Kidney glomerular epithelial cell (primary cell): ENCODE measurements at regions not wholly inside any gene's neighbourhood (a gene's known extent, or its start where the extent isn't known, plus 50 kb on each side); places are given as distances from the start of the nearest gene placed in this dataset.
"Not testable (repeated sequence)": the region's sequence is repeated elsewhere in the genome, so short reads cannot be mapped to it uniquely, and the experiment has no call there.

Experiments
- DNase-seq: peaks from one replicate; lab custom pipeline; 2025; lab: John Stamatoyannopoulos, UW

DNA sequence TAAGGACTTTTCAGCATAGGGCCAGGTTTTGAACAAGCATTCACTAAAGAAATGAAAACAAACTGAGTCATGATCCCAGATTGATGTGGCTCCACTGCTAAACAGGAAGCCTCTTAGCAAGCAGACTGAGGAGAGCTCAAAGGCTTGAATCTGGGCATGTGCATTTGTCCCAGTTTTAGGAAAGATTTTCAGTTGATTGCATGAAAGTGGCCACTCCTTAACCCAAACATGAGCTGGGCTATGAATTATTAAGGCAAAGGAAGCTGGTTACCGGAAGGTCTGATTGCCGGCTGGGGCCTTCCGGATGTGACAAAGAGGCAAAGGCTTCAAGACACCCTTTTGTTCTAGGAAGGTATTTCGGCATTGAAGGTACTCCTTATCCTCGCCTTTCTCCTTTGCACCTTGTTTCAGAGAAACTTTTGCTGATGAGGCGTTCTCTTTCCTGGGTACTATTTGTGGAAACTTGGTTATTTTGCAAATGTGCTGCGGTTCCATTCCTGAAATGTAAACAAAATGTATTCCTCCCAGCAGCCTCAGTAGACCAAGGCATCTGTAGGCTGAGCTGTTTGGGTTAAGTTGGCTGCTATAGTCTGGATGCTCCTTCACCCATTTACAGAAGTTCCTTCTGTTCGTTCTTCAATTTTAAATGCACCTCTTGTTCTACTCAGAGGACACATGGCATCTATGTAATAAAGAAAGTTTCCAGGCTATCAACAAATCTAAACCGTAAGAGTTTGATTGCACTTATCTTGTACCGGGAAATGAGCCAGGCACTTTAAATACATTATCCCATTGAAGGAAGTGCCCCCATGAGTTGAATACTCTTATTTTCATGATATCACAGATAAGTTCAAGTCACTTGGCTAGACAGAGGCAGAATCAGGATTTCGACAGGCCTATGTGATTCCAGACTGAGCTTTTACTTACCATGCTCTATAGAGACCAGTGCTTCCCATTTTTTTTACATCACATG is 115.6 kb upstream of the METAP2 start:
- DNase-seq = no peak

DNA sequence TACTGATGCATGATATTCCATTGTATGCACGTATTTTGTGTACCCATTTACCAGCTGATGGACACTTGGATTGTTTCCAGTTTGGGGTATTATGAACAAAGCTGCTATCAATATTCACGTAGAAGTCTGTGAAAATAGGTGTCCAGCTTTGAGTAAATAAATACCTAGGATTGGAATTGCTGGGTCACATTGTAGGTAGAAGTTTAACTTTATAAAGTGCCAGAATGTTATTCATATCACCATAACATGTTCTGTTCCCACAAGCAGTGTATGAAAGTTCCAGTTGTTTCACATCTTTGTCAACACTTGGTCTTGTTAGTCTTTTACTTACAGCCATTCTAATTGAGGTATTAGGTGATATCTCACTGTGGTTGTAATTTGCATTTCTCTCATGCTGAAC is 108.0 kb upstream of the METAP2 start:
- no peak for DNase-seq

DNA sequence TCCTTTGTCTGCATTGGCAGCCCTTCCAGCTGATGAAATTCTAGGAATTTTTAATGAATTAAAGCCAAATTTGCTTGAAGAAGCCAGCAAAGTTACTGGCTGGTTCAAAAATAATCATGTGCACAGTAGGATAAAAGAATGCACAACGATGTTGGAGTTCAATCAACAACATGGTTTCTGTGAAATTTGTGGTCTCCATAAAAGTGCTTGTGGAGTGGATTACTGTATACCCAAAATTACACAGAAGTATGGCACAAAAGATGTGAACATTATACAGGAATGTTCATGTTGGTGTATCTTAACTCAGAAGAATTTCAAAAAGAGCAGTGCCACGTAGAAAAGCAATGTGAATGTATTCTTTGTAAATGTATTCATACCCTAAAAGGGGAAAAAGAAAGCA is 105.0 kb upstream of the METAP2 start:
- no peak for DNase-seq

DNA sequence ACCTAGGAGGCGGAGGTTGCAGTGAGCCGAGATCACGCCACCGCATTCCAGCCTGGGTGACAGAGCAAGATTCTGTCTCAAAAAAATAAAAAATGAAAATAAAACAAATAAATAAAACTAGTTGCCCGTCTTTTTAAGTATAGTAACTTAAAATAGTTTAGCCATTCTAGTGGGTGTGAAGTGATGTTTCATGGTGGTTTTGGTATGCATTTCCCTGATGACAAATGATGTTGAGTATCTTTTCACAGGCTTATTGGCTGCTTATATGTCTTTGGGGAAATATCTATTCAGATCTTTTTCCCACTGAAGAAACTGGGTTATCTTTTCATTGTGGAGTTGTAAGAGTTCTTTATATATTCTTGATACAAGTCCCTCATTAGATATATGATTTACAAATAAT is 102.4 kb upstream of the METAP2 start:
- no peak for DNase-seq

DNA sequence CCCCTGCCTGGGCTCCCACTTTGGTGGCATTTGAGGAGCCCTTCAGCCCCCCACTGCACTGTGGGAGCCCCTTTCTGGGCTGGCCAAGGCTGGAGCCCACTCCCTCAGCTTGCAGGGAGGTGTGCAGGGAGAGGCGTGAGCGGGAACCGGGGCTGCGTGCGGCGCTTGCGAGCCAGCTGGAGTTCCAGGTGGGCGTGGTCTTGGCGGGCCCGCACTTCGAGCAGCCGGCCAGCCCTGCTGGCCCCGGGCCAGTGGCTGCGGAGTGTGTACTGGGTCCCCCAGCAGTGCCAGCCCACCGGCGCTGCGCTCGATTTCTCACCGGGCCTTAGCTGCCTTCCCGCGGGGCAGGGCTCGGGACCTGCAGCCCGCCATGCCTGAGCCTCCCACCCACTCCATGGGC is 94.5 kb upstream of the METAP2 start:
- not testable (repeated sequence) for DNase-seq

DNA sequence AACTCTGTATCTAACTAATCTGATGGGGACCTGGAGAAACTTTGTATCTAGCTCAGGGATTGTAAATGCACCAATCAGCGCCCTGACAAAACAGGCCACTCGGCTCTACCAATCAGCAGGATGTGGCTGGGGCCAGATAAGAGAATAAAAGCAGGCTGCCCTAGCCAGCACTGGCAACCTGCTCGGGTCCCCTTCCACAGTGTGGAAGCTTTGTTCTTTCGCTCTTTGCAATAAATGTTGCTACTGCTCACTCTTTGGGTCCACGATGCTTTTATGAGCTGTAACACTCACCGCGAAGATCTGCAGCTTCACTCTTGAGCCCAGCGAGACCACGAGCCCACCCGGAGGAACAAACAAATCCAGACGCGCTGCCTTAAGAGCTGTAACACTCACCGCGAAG is 93.6 kb upstream of the METAP2 start:
- DNase-seq = not testable (repeated sequence)

DNA sequence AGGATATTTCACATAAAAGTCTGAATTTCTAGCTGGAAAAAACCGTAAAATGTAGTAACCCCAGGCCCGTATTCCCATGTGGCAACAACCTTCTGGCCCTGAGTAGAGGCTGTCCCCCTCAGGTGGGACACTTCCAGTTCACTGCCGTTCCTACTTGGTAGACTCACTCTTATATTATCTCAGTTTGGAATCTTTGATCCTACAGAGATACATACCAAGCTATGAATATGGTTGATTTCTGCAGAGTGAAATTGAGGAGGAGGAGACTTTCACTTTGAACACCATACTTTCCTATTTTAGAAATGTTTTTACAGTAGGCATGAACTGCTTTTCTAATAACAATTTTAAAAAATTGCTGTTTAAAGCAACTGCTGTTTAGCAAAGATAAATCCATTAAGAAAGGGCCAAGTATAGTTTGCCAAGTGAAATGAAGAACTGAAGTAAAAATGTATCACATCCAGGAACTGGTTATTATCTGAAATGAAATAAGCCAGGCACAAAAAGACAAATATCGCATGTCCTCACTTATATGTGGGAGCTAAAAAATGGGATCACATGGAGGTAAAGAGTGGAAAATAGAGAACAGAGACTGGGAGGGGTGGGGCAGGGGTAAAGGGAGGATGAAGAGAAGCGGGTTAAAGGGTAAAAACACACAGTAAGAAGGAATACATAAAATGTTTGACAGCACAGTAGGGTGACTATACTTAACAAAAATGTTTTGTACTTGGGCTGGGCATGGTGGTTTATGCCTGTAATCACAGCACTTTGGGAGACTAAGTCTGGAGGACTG is 92.8 kb upstream of the METAP2 start:
- DNase-seq = no peak

DNA sequence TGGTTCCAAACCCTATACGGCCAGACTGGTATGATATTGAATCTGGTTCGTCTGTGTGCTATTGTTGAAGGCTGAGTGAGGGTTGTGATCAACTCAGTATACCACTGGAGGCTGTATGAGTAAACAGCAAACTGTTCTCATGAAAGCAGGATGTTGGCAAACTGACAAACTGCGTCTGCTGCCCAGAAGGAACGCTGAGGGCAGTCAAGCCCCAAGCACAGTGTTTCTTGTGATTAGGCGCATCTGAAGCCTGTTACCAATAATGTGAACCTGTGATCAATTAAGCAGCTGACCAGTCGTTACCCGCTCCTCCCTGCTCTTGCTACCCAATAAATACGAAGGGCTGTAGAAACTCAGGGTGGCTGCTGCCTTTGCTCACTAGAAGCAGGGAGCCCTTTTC is 90.0 kb upstream of the METAP2 start:
- DNase-seq = not testable (repeated sequence)

DNA sequence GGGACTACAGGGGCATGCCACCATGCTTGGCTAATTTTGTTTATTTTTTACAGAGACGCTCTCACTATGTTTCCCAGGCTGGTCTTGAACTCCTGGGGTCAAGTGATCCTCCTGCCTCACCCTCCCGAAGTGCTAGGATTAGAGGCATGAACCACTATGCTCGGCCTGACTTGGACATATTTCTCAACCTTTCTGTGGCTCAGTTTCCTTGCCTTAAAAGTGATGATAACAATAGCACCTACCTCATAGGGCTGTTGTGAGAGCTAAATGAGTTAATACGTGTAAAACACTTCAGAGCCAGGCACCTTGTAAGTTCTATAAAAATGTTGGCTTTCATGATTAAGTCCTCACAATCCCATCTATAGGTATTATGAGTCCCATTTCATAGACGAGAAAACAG is 89.2 kb upstream of the METAP2 start:
- no peak for DNase-seq

DNA sequence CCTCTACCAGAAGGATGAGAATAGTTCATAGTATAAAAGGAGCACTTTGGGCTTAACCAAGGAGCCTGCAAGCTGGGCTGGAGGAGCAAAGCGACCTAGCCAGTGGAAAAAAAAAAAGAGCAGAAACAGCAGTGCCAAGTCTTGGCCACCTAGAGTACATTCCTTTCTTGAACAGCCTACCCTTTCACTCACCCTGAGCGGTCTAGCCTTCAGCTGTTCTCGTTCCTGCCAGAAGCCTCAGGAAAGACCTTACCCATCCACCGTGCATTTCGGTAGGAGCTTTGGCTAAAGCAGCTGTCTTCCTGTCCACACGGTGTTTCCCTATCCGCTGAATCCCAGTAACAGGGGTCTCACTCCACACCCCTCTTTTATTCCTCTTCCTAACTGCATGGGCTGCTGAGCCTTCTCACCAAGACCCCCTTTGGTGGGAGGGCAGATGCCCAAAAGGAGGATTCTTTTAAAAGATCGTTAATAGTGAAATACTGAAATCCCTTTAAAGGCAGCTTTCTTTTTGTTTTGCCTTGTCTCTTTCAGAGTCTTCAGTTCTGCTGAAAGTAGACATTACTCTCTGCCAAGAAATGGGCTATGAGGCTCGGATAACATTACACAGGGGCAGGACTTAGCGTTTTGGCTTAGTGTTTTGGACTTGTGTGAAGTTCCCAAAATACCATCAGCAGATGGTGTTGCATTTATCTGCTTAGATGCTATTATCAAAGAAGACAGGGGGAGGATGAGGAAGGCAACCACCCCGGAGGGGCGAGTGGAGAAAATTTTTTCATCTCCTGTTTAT is 88.5 kb upstream of the METAP2 start:
- DNase-seq = no peak

DNA sequence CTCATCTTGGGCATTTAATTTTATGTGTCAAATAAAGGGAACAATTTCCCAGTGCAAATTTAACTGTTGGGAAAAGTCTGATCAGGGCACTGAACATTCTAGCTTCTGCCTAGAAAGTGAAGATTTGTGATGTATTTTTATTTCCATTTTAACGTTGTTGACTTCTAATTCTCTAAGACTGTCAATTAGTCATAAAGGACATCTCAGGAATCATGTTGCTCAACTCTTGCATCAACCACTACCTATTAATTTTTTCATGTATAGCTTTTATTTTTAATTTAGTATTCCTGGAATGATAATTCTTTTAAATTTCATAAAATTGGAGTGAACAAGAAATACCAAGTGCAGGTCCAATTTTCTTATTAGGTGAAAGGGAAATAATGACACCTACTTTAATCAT is 87.9 kb upstream of the METAP2 start:
- DNase-seq = no peak

DNA sequence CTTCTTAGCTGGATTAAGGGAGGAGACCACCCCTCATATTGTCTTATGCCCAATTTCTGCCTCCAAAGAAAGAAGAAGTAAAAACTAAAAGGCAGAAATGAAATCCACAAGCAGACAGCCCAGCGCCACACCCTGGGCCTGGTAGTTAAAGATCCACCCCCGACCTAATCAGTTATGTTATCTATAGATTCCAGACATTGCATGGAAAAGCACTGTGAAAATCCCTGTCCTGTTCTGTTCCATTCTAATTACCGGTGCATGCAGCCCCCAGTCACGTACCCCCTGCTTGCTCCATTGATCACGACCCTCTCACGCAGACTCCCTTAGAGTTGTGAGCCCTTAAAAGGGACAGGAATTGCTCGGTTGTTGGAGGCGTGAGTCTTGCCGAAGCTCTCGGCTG is 85.7 kb upstream of the METAP2 start:
- DNase-seq = not testable (repeated sequence)

DNA sequence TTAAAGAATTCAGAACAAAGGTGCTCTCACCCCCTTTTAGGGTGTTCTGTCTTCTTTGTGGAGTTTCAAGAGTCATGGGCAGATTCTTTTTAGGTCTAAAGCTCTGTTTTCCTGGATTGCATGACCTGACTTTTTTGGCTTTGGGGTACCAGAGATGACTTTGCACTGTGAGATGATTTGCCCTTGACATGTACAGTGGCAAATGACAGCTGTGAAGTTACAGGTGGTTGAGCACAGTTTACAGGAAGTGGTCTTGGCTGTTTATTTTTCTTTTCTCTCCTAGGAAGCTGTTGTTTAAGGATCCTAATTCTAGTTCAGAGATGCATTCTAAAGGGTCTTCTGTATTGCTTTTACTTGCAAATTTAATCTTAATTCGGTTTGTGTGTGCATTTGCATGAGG is 83.8 kb upstream of the METAP2 start:
- no peak for DNase-seq

DNA sequence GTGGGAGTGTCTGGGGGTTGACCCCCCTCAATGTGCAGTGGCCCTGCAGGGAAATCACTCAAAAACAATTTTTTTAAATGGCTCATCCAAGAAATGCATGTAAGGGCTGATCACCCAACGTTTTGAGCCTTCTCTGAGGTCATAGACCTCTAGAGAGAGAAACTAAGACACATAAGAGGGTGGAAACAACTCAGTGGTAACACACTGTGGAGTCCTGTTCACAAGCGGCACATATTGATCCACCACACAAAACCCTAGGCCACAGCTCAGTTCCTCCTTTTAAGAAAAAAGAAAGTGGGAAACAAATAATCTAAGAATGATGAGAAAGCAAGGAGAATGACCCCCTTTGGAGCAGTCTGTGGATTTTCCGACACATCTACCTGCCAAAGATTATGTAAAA is 83.0 kb upstream of the METAP2 start:
- no peak for DNase-seq

DNA sequence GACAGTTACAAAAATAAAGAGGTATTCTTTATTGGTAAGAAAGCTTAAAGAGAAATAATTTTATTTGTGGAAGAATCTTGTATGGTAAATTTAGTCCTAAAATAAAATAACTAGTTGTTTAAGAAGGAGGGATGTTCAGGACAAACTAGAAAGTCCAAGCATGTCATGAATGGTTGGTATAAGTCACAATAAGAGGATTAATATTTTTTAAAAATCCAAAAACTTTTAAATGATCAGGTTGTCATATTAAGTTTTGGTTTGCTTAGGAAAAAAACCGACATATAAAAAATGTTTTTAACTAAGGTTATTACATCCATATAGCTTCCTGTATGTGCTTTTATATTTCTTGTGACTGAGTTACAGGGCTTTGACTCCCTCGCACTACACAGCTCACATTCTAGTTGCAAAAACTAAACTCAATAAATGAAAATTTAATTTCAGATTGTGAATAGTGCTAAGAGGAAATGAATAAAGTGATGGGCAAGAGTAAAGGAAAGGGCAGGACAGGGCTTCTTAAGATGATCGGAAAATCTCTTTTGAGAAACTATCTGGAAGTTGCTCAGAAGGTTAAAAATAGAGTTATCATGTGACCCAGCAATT is 80.7 kb upstream of the METAP2 start:
- no peak for DNase-seq

DNA sequence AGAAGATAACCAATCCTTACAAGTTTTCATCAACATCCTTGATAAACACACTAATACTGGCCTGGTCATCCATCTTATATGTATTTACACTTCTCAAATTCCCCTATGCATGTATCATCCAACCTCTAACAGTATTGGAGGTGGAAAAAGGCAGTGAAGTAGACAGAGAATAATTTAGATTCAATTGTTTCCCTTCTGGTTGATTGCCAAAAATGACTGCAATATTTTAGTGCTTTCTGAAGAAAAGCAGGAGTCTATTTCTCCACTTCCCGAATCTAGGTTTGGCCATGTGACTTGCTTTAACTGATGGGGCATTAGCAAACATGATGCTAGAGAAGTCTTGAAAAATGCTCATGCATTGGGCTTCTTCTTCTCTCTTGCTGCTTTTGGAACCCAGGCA is 78.3 kb upstream of the METAP2 start:
- DNase-seq = no peak

DNA sequence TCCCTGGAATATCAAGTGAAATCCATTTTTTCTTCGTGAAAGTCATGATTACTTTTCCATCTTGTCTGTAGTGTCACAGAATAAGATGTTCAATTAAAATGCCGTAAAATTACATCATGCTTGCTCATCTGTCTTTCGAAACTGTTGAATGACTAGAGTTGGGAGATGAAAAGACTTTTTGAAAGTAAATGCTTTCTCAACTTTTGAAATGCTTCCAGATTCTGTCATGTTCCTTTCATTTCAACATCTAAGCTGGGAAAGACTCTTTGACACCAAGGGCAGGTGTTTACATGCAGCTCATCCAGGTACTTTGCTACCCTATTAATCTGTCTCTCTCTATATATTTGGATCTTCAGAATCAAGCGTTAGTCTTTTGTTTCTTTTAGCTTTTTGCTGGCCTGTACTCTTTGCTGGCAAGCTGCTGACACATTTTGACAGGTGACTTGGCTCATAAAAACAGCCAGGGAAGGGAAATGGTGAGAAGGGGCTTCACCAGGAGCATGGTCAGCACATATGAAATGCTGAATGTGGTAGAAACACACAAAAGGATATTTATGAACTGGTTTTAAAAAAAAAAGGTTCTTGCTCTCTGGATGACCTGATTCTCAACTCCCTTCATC is 77.0 kb upstream of the METAP2 start:
- DNase-seq = no peak

DNA sequence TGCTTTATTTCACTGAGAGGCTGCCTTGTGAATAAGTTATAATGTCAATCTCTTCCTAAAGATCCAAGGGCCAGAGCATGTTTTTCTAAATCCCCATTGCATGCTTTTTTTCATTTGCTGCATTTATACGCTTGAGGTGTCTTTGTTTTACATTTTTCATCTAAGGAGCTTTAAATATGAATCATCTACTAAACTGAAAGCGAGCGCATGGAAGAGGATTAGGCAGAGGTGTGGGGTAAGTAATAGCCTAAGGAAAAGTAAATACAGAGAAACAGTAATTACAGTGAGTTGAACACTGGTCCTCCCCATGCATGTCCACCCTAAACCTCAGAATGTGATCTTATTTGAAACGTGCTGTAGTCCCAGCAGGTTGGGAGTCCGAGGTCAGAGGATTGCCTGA is 76.4 kb upstream of the METAP2 start:
- no peak for DNase-seq

DNA sequence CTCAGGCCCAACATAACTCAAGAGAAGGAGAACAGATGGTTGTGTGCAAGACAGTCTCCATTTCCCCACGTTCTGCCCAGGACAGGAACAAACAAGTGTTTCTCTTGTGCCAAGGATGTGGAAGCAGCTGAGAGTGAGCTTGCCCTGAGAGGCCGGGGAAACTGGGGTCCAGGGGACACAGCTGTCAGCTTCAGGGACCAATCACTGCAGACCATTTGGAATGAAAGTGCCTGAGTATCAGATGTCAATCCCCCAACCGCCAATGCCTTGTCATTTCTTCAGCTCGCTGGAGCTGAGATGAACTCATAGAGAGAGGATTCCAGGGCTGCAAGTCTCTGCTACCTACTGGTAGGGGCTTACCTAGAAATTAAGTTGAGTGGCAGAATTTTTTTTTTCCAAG is 71.9 kb upstream of the METAP2 start:
- no peak for DNase-seq

DNA sequence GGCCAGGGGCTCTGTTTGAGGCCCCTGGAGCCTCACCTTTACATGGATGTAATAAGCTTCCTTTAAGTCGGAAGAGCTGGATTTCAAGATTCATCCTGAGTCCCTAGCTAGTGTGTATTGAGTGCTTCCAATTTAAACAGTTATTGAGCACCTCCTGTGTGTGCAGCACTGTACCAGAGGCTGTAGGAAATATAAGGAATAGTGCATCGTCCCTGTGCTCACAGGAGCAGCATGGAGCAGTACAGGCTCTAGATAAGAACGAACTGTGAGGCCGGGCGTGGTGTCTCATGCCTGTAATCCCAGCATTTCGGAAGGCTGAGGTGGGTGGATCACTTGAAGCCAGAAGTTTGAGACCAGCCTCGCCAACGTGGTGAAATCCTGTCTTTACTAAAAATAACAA is 65.8 kb upstream of the METAP2 start:
- DNase-seq = no peak

DNA sequence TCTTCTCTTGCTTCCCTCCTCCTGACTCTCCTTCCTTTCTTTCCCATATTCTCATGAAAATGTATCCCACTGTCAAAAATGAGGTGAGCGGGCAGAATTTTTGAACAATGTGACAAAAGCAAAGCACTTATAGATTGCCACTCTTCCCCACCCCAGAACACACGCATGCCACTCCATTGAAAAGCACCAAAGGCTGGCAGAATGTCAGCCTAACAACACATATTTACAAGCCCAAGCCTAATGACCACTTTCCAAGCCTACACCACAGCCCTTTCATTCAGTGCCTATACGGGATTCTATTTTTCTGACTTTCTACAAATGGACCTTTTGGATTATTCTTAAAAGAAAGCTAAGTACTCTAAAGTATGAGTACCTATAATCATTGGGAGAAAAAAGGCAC is 62.9 kb upstream of the METAP2 start:
- DNase-seq = no peak

DNA sequence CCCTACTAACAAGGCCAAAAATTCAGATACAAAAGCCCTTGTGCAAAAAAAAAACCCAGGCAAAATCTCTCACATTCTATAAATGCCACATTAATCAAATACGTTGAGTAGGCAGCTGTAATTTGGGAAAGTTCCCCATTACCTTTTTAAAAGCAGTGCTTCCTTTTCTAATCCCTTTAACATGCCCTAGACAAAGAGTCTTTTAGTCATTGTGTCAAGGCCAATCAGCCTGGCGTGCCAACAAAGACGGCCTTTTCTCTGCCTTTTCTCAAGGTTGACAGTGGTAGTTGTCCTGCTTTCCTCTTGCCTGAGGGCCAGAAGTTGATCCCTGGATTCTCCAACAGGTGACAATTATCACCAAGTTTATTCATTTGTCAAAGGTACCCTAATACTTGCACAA is 62.5 kb upstream of the METAP2 start:
- DNase-seq = no peak
